Chondrocyte (in vitro differentiated cells): ENCODE measurements at regions not wholly inside any gene's neighbourhood (a gene's known extent, or its start where the extent isn't known, plus 50 kb on each side); places are given as distances from the start of the nearest gene placed in this dataset.

ENCODE experiments used
- DNase-seq: peaks from one replicate; pipeline ENCODE4 v3.0.0; 2021; ENCODE audit warnings: mixed read lengths, low spot score
- H3K27ac Mint-ChIP-seq: one replicate; pipeline ENCODE4 v1.8.0; 2021; ENCODE audit warnings: mild to moderate bottlenecking, moderate library complexity, mixed read lengths; ENCODE audit not compliant: unreplicated experiment
- H3K27me3 Mint-ChIP-seq: 2 replicates; pipeline ENCODE4 v1.8.0; 2021; ENCODE audit warnings: low read depth, mixed read lengths
- H3K36me3 Mint-ChIP-seq: 2 replicates; pipeline ENCODE4 v1.8.0; 2021; ENCODE audit warnings: low read depth, mixed read lengths
- H3K4me1 Mint-ChIP-seq: 2 replicates; pipeline ENCODE4 v1.8.0; 2021; ENCODE audit warnings: low read depth, mild to moderate bottlenecking, mixed read lengths
- H3K4me3 Mint-ChIP-seq: one replicate; pipeline ENCODE4 v1.8.0; 2021; ENCODE audit warnings: mild to moderate bottlenecking, moderate library complexity, mixed read lengths; ENCODE audit not compliant: unreplicated experiment
- H3K9me3 Mint-ChIP-seq: 2 replicates; pipeline ENCODE4 v1.8.0; 2021; ENCODE audit warnings: low read depth, mixed read lengths
- TF ChIP-seq, protein P1 (sequence below): fragments of 200-600 bp; sonication (generic); IDR thresholded peaks from 2 replicates; pipeline ENCODE4 v1.5.0; 2021; ENCODE audit warnings: antibody characterized with exemption, mild to moderate bottlenecking, moderate library complexity

GRCh38 chr2:47264143-47264542 lies 87.8 kb upstream of the CALM2 start:
- no peaks in the 10 kb centered on the region for H3K36me3 Mint-ChIP-seq
- TF ChIP-seq, protein P1, sequence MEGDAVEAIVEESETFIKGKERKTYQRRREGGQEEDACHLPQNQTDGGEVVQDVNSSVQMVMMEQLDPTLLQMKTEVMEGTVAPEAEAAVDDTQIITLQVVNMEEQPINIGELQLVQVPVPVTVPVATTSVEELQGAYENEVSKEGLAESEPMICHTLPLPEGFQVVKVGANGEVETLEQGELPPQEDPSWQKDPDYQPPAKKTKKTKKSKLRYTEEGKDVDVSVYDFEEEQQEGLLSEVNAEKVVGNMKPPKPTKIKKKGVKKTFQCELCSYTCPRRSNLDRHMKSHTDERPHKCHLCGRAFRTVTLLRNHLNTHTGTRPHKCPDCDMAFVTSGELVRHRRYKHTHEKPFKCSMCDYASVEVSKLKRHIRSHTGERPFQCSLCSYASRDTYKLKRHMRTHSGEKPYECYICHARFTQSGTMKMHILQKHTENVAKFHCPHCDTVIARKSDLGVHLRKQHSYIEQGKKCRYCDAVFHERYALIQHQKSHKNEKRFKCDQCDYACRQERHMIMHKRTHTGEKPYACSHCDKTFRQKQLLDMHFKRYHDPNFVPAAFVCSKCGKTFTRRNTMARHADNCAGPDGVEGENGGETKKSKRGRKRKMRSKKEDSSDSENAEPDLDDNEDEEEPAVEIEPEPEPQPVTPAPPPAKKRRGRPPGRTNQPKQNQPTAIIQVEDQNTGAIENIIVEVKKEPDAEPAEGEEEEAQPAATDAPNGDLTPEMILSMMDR = no peak
- no peaks in the 10 kb centered on the region for H3K9me3 Mint-ChIP-seq
- H3K4me3 Mint-ChIP-seq = no peak overlapping the region
- H3K27me3 Mint-ChIP-seq = no peaks in the 10 kb centered on the region
- H3K4me1 Mint-ChIP-seq = peaks cover under 1% of the 10 kb centered on the region
- DNase-seq = no peak
- no peak overlapping the region for H3K27ac Mint-ChIP-seq

- Mint-ChIP-seq H3K4me3 (no peak overlapping the region), H3K9me3 (no peaks in the 10 kb centered on the region)
Measured at GRCh38 chr2:47262657-47263056, 86.3 kb upstream of the CALM2 start.

DNA sequence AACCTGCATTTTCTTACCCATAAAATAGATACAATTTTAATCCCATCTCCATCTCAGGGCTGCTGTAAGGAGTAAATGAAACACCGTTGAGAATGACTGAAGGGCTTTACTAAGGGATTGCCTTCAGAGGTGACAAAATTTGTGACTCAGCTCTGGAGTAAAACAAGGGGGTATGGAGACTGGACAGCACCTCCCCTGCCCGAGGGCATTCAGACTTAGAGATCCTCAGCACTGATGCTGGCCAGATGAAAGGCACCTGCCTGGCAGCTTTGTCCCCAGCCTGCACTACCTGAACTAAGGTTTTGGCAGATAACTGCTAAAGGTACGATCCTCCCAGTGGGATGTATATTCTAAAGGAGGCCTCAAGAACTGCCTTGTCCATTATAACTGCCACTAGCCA lies 84.7 kb upstream of the CALM2 start:
- TF ChIP-seq, protein P1 = no peak
- Mint-ChIP-seq H3K27me3 (no peaks in the 10 kb centered on the region), H3K27ac (no peak overlapping the region), H3K4me1 (peaks cover 6% of the 10 kb centered on the region), H3K4me3 (no peak overlapping the region), H3K9me3 (no peaks in the 10 kb centered on the region), H3K36me3 (no peaks in the 10 kb centered on the region)
- DNase-seq = no peak

More at GRCh38 chr2:47262657-47263056, 86.3 kb upstream of the CALM2 start:
- TF ChIP-seq, protein P1 = no peak
- no peak for DNase-seq
- Mint-ChIP-seq H3K27ac (no peak overlapping the region), H3K36me3 (no peaks in the 10 kb centered on the region), H3K4me1 (no peaks in the 10 kb centered on the region), H3K27me3 (no peaks in the 10 kb centered on the region)

DNA sequence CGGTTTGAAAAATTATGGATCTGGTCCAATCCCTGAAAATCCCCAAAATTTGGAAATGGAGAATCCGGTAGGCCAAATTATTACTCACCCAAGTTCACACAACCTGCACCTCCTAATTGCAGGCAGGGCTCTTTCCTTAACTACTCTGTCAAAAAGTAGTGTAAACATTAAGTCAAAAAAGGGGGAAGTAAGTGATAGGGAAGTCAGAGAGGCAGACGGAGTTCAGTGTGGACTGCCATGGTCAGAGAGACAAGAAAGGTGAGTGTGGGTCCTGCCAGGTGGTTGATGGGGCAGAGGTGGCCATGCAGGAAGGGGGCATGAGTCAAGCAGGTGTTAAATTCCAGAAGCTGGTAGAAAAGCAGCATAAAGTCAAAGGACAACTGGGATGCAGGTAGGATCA lies 83.5 kb upstream of the CALM2 start:
- no peaks in the 10 kb centered on the region for H3K36me3 Mint-ChIP-seq
- no peak overlapping the region for H3K4me3 Mint-ChIP-seq
- no peak overlapping the region for H3K27ac Mint-ChIP-seq
- peaks cover 6% of the 10 kb centered on the region for H3K4me1 Mint-ChIP-seq
- TF ChIP-seq, protein P1 = no peak
- no peaks in the 10 kb centered on the region for H3K9me3 Mint-ChIP-seq
- H3K27me3 Mint-ChIP-seq = no peaks in the 10 kb centered on the region
- DNase-seq = no peak

DNA sequence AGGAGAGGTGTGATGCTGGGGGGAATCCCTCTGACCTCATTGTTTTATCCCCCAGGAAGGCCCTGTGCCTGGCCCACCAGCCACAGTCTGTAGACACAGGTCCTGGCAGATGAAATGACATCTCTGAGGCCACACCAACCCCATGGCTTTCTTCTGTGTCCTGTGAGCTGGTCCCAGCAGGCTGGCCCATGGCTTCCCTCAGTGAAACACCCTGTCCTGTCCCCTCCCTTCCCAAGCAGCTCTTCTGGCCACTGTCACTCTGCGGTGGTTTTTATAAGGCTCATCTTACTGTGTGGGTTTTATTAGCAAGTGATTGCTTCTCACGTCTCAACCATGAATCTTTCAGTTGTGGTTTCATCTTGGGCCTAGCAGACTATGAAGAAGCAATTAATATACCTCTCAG lies 81.6 kb upstream of the CALM2 start:
- H3K4me3 Mint-ChIP-seq = no peak overlapping the region
- no peak overlapping the region for H3K27ac Mint-ChIP-seq
- H3K4me1 Mint-ChIP-seq = peaks cover 6% of the 10 kb centered on the region
- TF ChIP-seq, protein P1 = no peak
- H3K27me3 Mint-ChIP-seq = no peaks in the 10 kb centered on the region
- no peaks in the 10 kb centered on the region for H3K9me3 Mint-ChIP-seq
- no peak for DNase-seq
- no peaks in the 10 kb centered on the region for H3K36me3 Mint-ChIP-seq
